ENCODE measurements at regions not wholly inside any gene's neighbourhood (a gene's known extent, or its start where the extent isn't known, plus 50 kb on each side); places are given as distances from the start of the nearest gene placed in this dataset.

DNA sequence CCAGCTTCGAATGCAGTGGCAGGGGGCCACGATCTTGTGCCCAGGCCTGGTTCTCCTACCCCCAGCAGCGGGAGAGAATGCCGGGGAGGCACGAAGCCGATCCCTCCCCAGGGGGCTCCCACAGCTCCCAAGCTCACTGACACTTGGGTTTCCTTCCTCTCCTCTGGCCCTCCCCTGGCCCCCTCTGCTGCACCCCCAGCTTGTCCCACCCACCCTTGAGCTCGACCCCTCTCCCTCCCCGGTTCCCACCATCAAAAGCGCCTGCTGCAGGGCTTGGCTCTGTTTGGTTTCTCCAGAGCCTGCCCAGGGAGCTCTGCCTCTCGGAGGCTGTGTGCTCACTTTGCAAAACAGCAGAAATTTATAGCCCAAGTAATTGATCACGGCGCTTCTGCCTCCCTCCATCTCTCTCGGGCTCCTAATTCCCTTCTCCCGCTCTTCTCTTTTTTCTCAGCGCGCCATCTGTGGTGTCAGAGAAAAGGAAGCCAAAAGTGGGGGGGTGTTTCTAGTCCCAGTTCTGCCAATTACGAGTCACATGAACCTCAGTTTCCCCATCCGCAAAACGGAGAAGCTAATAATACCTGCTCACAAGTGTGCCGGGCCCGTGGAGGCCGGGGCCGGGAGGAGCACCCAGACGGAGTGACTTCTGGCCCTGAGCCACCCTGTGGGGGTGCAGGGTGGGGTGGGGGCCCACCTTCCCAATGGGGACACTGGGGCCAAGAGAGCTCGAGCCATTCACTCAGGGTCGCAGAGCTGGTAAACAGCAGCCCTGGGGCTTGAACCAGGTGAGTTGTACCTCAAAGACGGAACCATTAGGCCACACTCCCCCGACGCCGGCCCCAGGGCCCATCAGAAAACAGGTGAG is 141.2 kb upstream of the IER5L start:
- Histone ChIP-seq H3K9me3 (replicated peaks; ENCODE audit: control insufficient read depth, insufficient read depth, low read length) (no peaks in the 10 kb centered on the region), H3K36me3 (ENCODE audit: control insufficient read depth in 2 of 2, extremely low read depth in 1 of 2, insufficient read depth in 2 of 2, low read length in 2 of 2) (no peaks in the 10 kb centered on the region), H3K9me1 (replicated peaks; ENCODE audit: control insufficient read depth, extremely low read depth, insufficient read depth, low read length) (no peaks in the 10 kb centered on the region), H3K4me2 (ENCODE audit: insufficient read depth, low read length) (no peak overlapping the region), H3K9ac (replicated peaks; ENCODE audit: extremely low read depth, insufficient read depth, low read length) (no peak overlapping the region), H3K27ac (ENCODE audit: insufficient read depth, low read depth, low read length) (no peak overlapping the region), H3K79me2 (ENCODE audit: control insufficient read depth, insufficient read depth, low read length) (no peaks in the 10 kb centered on the region), H2AFZ (ENCODE audit: low read depth, low read length) (no peak overlapping the region), H4K20me1 (replicated peaks; ENCODE audit: control insufficient read depth, extremely low read depth, insufficient read depth, low read length) (no peaks in the 10 kb centered on the region), H3K4me1 (ENCODE audit: control insufficient read depth, extremely low read depth, insufficient read depth, low read length) (peaks cover 8% of the 10 kb centered on the region), H3K4me3 (replicated peaks in 1 of 3; ENCODE audit: insufficient read depth in 1 of 3, low read depth in 1 of 3, low read length in 3 of 3) (no peak overlapping the region), H3K27me3 (ENCODE audit: control insufficient read depth in 2 of 2, insufficient read depth in 2 of 2, low read length in 2 of 2) (no peaks in the 10 kb centered on the region)
- ChIA-PET CTCF (interaction anchor here (1.0 to 2.8 kb wide), 5 partner anchors 14 to 164 kb away, joined by 3 to 10 read pairs (median 4); partner anchors contain the start of gene IER5L), POLR2A (interaction anchor here (0.5 to 1.0 kb wide), 2 partner anchors 141 to 179 kb away, joined by 3 read pairs; partner anchors contain the start of gene IER5L)
- DNase-seq (ENCODE audit: low read depth, low spot score) (no peak), FAIRE-seq (no peak)
- no peak for TF ChIP-seq POLR2A (IDR thresholded peaks at IDR 0.05; ENCODE audit: low read depth, low read length)
- TF ChIP-seq POLR2AphosphoS5 (IDR thresholded peaks at IDR 0.05; ENCODE audit: insufficient read depth, low read depth, low read length): no peak
- TF ChIP-seq, protein P1, sequence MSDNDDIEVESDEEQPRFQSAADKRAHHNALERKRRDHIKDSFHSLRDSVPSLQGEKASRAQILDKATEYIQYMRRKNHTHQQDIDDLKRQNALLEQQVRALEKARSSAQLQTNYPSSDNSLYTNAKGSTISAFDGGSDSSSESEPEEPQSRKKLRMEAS (IDR thresholded peaks at IDR 0.05; ENCODE audit: insufficient read depth, insufficient read length): no peak
- TF ChIP-seq, protein P2, sequence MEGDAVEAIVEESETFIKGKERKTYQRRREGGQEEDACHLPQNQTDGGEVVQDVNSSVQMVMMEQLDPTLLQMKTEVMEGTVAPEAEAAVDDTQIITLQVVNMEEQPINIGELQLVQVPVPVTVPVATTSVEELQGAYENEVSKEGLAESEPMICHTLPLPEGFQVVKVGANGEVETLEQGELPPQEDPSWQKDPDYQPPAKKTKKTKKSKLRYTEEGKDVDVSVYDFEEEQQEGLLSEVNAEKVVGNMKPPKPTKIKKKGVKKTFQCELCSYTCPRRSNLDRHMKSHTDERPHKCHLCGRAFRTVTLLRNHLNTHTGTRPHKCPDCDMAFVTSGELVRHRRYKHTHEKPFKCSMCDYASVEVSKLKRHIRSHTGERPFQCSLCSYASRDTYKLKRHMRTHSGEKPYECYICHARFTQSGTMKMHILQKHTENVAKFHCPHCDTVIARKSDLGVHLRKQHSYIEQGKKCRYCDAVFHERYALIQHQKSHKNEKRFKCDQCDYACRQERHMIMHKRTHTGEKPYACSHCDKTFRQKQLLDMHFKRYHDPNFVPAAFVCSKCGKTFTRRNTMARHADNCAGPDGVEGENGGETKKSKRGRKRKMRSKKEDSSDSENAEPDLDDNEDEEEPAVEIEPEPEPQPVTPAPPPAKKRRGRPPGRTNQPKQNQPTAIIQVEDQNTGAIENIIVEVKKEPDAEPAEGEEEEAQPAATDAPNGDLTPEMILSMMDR (IDR thresholded peaks at IDR 0.05; ENCODE audit: extremely low read depth in 1 of 2, insufficient read depth in 1 of 2, low read depth in 1 of 2, low read length in 2 of 2): no peak
- no peak for TF ChIP-seq MYC (IDR thresholded peaks at IDR 0.05; ENCODE audit: low read depth, low read length)
- no peak for TF ChIP-seq GATA2 (IDR thresholded peaks at IDR 0.05; ENCODE audit: insufficient read depth, insufficient read length, low read depth, low read length)
- no peak for TF ChIP-seq JUN (IDR thresholded peaks at IDR 0.05; ENCODE audit: borderline replicate concordance, insufficient read depth, insufficient read length, low read depth)
- no peak for TF ChIP-seq FOS (IDR thresholded peaks at IDR 0.05; ENCODE audit: borderline replicate concordance, insufficient read depth, low read length)
- TF ChIP-seq EZH2 (IDR thresholded peaks at IDR 0.05; ENCODE audit: borderline replicate concordance, low read depth, low read length, severe bottlenecking): no peak
- dilution Hi-C loops (cut with MboI; ENCODE audit: extremely low pct_ligation_motif_present, low sequenced_read_pairs): no loop called here
- intact Hi-C loops (cut with micrococcal nuclease): no loop called here
- BruUV-seq (replicated peaks): no TSS peak

All from endothelial cell of umbilical vein (primary cell).